ENCODE measurements at regions not wholly inside any gene's neighbourhood (a gene's known extent, or its start where the extent isn't known, plus 50 kb on each side); places are given as distances from the start of the nearest gene placed in this dataset.

DNA sequence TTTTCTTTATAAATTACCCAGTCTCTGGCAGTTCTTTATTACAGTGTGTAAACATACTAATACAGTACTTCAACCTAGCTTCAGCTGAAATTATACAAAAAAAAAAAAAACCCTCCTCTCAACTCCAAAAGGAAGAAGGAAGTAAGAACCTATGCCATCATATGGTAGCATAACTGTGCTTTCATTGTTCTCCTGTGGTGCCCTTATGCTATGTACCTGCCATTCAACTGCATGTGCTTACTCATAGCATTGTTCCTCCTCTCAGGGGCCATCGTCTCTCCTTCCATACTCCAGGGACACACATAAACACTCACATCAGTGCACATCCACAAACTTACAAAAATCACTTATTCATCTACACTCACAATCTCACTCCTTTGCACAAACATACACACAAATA, 470.1 kb upstream of the HS3ST1 start:
- H3K36me3 ChIP-seq (ENCODE audit: control insufficient read depth, insufficient read depth, low read length) = no peaks in the 10 kb centered on the region
- H3K27ac ChIP-seq = no peak overlapping the region
- H3K4me3 ChIP-seq (ENCODE audit: low read depth, low read length) = no peak overlapping the region
- no peak overlapping the region for H3K9ac ChIP-seq
- no peak overlapping the region for H2AFZ ChIP-seq
- H3K79me2 ChIP-seq = no peaks in the 10 kb centered on the region
- no peaks in the 10 kb centered on the region for H3K9me3 ChIP-seq (ENCODE audit: control insufficient read depth, low read length)
- H3K27me3 ChIP-seq (ENCODE audit: control insufficient read depth, insufficient read depth, low read length) = no peaks in the 10 kb centered on the region
- H3K4me1 ChIP-seq = no peaks in the 10 kb centered on the region
- H3K4me2 ChIP-seq (ENCODE audit: low read length) = no peak overlapping the region
- TF ChIP-seq, protein P1, sequence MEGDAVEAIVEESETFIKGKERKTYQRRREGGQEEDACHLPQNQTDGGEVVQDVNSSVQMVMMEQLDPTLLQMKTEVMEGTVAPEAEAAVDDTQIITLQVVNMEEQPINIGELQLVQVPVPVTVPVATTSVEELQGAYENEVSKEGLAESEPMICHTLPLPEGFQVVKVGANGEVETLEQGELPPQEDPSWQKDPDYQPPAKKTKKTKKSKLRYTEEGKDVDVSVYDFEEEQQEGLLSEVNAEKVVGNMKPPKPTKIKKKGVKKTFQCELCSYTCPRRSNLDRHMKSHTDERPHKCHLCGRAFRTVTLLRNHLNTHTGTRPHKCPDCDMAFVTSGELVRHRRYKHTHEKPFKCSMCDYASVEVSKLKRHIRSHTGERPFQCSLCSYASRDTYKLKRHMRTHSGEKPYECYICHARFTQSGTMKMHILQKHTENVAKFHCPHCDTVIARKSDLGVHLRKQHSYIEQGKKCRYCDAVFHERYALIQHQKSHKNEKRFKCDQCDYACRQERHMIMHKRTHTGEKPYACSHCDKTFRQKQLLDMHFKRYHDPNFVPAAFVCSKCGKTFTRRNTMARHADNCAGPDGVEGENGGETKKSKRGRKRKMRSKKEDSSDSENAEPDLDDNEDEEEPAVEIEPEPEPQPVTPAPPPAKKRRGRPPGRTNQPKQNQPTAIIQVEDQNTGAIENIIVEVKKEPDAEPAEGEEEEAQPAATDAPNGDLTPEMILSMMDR (IDR thresholded peaks at IDR 0.05) = no peak

DNA sequence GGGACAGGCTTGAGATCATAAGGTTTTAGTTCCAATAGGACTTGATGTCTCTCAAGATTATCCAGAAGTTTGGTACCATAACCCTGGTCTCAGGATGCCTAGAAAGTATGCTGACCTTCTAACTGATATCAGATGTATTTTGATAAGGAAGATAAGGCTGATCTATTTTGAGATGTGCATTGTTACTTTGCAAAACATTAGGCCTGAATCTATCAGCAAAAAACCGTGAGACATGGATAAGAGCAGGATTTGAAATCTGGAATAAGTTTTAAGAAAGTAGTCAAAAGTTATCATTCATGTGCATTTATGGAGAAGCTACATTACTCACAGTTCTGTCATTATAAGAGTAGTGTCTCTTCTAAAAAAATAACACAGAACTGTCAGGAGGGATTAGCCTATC, 467.1 kb upstream of the HS3ST1 start:
- no peaks in the 10 kb centered on the region for H3K36me3 ChIP-seq (ENCODE audit: control insufficient read depth, insufficient read depth, low read length)
- no peak overlapping the region for H3K9ac ChIP-seq
- H3K4me3 ChIP-seq (ENCODE audit: low read depth, low read length) = no peak overlapping the region
- H2AFZ ChIP-seq = no peak overlapping the region
- H3K4me2 ChIP-seq (ENCODE audit: low read length) = no peak overlapping the region
- TF ChIP-seq, protein P1 (IDR thresholded peaks at IDR 0.05) = no peak
- no peak overlapping the region for H3K27ac ChIP-seq
- no peaks in the 10 kb centered on the region for H3K79me2 ChIP-seq
- H3K4me1 ChIP-seq = no peaks in the 10 kb centered on the region
- H3K9me3 ChIP-seq (ENCODE audit: control insufficient read depth, low read length) = no peaks in the 10 kb centered on the region
- no peaks in the 10 kb centered on the region for H3K27me3 ChIP-seq (ENCODE audit: control insufficient read depth, insufficient read depth, low read length)

DNA sequence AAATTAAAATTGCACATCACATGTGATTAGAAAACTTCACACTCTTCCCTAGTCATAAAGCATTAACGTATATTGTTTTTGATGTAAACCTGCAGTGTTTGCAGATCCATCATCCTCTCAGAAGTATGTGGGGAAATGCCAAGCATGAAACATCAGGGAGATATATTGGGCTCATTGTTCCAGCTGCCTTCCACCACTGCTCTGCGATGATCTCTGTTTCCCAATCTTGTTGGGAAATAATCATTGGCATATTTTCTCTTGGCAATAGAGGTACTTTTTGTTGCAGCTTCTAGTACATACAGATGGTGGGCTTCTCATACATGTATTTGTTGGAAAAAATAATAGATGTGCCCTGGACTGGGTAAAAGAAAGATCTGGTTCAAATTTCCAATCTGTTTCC, 466.3 kb upstream of the HS3ST1 start:
- H3K4me2 ChIP-seq (ENCODE audit: low read length) = no peak overlapping the region
- H3K4me1 ChIP-seq = no peaks in the 10 kb centered on the region
- TF ChIP-seq, protein P1 (IDR thresholded peaks at IDR 0.05) = no peak
- no peaks in the 10 kb centered on the region for H3K79me2 ChIP-seq
- H3K27me3 ChIP-seq (ENCODE audit: control insufficient read depth, insufficient read depth, low read length) = no peaks in the 10 kb centered on the region
- no peaks in the 10 kb centered on the region for H3K9me3 ChIP-seq (ENCODE audit: control insufficient read depth, low read length)
- no peak overlapping the region for H2AFZ ChIP-seq
- no peak overlapping the region for H3K27ac ChIP-seq
- no peak overlapping the region for H3K4me3 ChIP-seq (ENCODE audit: low read depth, low read length)
- no peak overlapping the region for H3K9ac ChIP-seq
- H3K36me3 ChIP-seq (ENCODE audit: control insufficient read depth, insufficient read depth, low read length) = no peaks in the 10 kb centered on the region

- Histone ChIP-seq H3K4me1 (no peaks in the 10 kb centered on the region), H3K36me3 (ENCODE audit: control insufficient read depth, insufficient read depth, low read length) (no peaks in the 10 kb centered on the region), H3K27me3 (ENCODE audit: control insufficient read depth, insufficient read depth, low read length) (no peaks in the 10 kb centered on the region), H3K4me2 (ENCODE audit: low read length) (no peak overlapping the region), H3K79me2 (no peaks in the 10 kb centered on the region), H2AFZ (no peak overlapping the region), H3K9me3 (ENCODE audit: control insufficient read depth, low read length) (no peaks in the 10 kb centered on the region), H3K27ac (no peak overlapping the region), H3K9ac (no peak overlapping the region), H3K4me3 (ENCODE audit: low read depth, low read length) (no peak overlapping the region)
- TF ChIP-seq, protein P1 (IDR thresholded peaks at IDR 0.05) = no peak
These were observed 465.5 kb upstream of the HS3ST1 start for GRCh38 chr4:11894221-11894620.

GRCh38 chr4:11889099-11889498, 460.4 kb upstream of the HS3ST1 start:
- H3K9ac ChIP-seq = no peak overlapping the region
- H3K27ac ChIP-seq = no peak overlapping the region
- TF ChIP-seq, protein P1 (IDR thresholded peaks at IDR 0.05) = no peak
- H3K4me3 ChIP-seq (ENCODE audit: low read depth, low read length) = no peak overlapping the region
- no peak overlapping the region for H3K4me2 ChIP-seq (ENCODE audit: low read length)
- H3K9me3 ChIP-seq (ENCODE audit: control insufficient read depth, low read length) = no peaks in the 10 kb centered on the region
- no peak overlapping the region for H2AFZ ChIP-seq
- no peaks in the 10 kb centered on the region for H3K4me1 ChIP-seq
- H3K27me3 ChIP-seq (ENCODE audit: control insufficient read depth, insufficient read depth, low read length) = no peaks in the 10 kb centered on the region
- H3K36me3 ChIP-seq (ENCODE audit: control insufficient read depth, insufficient read depth, low read length) = no peaks in the 10 kb centered on the region
- H3K79me2 ChIP-seq = no peaks in the 10 kb centered on the region
